ENCODE measurements at regions not wholly inside any gene's neighbourhood (a gene's known extent, or its start where the extent isn't known, plus 50 kb on each side); places are given as distances from the start of the nearest gene placed in this dataset.

DNA sequence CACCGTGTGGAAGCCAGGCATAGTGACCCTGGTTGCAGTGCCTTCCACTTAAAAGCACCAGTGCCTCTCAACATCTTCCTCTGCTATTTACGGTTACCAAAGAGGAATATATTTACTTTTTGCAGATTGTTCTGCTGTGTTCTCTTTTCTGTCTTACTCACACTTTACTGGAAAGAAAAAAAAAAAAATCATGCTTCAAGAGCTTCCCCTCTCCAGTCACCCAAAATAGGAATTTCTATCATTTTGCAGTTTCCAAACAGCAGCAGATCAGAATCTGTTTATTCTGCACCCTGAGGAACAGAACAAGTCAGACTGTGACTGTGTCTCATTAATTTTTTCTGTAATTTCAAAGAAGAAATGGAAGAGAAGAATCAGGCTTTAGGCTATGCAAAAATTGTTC is 96.1 kb downstream of the KCNJ2 start:
- no peak for TF ChIP-seq ZFX (IDR thresholded peaks at IDR 0.05)
- TF ChIP-seq, protein P1, sequence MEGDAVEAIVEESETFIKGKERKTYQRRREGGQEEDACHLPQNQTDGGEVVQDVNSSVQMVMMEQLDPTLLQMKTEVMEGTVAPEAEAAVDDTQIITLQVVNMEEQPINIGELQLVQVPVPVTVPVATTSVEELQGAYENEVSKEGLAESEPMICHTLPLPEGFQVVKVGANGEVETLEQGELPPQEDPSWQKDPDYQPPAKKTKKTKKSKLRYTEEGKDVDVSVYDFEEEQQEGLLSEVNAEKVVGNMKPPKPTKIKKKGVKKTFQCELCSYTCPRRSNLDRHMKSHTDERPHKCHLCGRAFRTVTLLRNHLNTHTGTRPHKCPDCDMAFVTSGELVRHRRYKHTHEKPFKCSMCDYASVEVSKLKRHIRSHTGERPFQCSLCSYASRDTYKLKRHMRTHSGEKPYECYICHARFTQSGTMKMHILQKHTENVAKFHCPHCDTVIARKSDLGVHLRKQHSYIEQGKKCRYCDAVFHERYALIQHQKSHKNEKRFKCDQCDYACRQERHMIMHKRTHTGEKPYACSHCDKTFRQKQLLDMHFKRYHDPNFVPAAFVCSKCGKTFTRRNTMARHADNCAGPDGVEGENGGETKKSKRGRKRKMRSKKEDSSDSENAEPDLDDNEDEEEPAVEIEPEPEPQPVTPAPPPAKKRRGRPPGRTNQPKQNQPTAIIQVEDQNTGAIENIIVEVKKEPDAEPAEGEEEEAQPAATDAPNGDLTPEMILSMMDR (conservative IDR thresholded peaks at IDR 0.05) = no peak

DNA sequence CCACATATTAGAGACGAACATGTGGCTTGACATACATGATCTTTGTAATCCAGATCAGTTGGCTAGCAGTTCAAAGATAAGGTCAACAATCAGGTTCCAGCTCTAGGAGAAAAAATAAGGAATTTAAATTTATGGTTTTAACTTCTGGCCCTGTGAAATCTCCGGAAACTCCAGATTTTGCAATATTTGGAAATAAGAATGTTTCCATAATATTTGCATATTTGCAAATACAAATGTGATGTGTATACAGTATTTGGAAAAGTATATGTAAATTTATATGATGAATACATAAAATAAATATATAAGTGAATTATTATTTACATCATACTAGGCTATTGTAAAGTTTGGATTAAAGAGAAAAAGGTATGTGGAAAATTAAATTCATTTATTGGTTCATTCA is 97.1 kb downstream of the KCNJ2 start:
- TF ChIP-seq, protein P1 (conservative IDR thresholded peaks at IDR 0.05) = no peak
- no peak for TF ChIP-seq ZFX (IDR thresholded peaks at IDR 0.05)
- H3K27ac ChIP-seq = no peak overlapping the region

More for the DNA sequence above, 96.1 kb downstream of the KCNJ2 start:
- no peak overlapping the region for H3K27ac ChIP-seq

DNA sequence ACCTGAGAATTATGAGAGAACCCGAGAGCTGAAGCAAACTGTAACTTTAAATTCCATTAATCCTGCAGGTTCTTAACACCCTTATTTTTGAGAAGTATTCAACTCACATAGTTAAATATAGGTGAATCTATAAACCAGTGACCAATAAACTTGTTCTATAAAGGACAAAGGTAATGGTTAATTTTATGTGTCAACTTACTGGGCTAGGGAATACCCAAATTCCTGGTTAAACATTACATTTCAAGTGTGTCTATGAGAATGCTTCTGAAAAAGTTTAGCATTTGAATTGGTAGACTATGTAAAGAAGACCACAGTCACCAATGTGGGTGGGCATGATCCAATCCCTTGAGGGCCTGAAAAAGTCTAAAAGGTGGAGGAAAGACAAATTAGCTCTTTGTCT is 99.1 kb downstream of the KCNJ2 start:
- TF ChIP-seq ZFX (IDR thresholded peaks at IDR 0.05) = no peak
- TF ChIP-seq, protein P1 (conservative IDR thresholded peaks at IDR 0.05) = no peak
- H3K27ac ChIP-seq = no peak overlapping the region

DNA sequence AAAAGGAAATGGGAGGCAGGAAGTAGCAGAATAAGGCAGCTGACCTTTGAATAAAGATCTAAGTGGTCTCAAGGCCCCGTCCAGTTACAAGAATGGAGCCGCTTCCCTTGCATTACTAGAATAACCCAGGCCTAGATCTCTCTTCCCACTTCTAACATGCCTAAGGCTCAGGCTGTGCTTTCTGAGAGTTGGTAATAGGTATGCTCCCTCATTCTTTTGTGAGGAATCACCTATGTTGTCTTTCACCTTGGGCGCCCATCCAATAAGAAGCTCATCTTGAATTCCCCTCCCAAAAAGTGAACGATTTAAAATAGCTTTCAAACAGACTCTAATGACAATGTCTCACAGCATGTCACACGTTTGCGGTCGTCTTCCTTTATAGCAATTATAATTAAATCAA is 101.2 kb downstream of the KCNJ2 start:
- TF ChIP-seq, protein P1 (conservative IDR thresholded peaks at IDR 0.05) = no peak
- H3K27ac ChIP-seq = no peak overlapping the region

DNA sequence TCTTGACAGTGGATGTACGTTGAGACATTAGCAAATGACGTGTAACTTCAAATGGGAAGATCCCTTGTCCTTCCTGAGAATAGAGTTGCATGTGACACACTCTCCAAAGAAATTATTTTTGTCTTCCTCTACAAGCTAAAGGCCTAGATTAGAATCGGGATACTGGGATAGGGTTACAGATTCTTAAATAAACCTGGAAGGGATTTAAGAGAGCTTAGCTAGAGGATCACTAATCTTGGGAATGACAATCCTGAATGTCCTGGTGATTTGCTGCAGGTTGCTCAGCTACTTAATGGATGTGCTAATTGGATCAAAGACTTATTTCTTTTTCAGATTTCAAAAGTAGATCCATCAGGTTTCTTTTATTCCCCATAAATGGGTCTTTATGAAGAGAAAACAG is 101.9 kb downstream of the KCNJ2 start:
- no peak overlapping the region for H3K27ac ChIP-seq
- TF ChIP-seq, protein P1 (conservative IDR thresholded peaks at IDR 0.05) = no peak
- no peak for TF ChIP-seq ZFX (IDR thresholded peaks at IDR 0.05)

DNA sequence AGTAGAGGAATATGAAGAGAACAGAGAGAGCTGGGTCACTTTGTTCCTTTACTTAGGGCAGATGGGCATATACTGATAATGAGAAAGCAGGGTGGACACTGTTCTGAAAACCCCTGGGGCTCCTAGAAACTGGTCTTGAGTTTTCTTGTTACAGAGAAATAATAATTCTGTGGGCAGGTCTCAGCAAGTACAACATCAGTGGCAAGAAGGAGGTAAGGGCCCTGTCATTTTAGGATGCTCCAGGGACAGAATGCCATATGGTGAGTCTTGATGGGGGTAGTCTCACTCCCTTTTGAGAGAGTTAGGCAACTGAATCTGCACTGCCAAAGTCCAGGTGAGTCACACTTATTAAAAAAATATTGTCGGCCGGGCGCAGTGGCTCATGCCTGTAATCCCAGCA is 102.3 kb downstream of the KCNJ2 start:
- no peak for TF ChIP-seq ZFX (IDR thresholded peaks at IDR 0.05)
- TF ChIP-seq, protein P1 (conservative IDR thresholded peaks at IDR 0.05) = no peak
- no peak overlapping the region for H3K27ac ChIP-seq

DNA sequence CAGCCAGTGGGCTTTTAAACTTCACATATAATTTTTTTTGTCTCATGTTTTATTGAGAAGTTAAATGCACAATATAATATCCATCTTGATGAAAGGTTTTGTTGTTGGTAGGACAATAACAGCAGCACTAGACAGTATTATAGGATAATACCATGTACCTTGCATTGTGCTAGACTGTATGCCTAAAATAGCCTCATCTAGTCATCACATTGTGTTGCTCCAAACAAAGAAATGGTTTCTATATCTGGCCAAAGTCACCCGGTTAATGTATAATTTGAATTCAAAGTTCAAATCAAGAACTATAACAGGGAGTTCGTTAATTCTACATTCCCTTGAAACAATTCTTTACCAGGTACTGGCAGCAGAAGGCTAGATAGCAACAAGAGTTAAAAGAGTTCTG is 104.9 kb downstream of the KCNJ2 start:
- no peak overlapping the region for H3K27ac ChIP-seq
- TF ChIP-seq, protein P1 (conservative IDR thresholded peaks at IDR 0.05) = no peak
- no peak for TF ChIP-seq ZFX (IDR thresholded peaks at IDR 0.05)
